A549 (cell line): ENCODE measurements at regions not wholly inside any gene's neighbourhood (a gene's known extent, or its start where the extent isn't known, plus 50 kb on each side); places are given as distances from the start of the nearest gene placed in this dataset.

ENCODE experiments used
- CTCF ChIP-seq: fragments of >200 bp; sonication (Bioruptor Twin); formaldehyde crosslinking; IDR thresholded peaks from 3 replicates; pipeline ENCODE4 v1.5.1; 2016
- ESRRA ChIP-seq: fragments of 150-350 bp; IDR thresholded peaks from 2 replicates; pipeline ENCODE4 v1.6.1; 2014; ENCODE audit warnings: mild to moderate bottlenecking, low read length, borderline replicate concordance
- HOXA7 ChIP-seq: fragments of 250-450 bp; sonication (Bioruptor Pico); IDR thresholded peaks from 2 replicates; pipeline ENCODE4 v1.5.0; 2020; ENCODE audit warnings: mild to moderate bottlenecking, moderate library complexity
- JUN ChIP-seq, 2 experiments: fragments of >200 bp; sonication (Bioruptor Twin); formaldehyde crosslinking; IDR thresholded peaks; 2 replicates in 1 of 2; 3 replicates in 1 of 2; pipeline ENCODE4 v1.6.1; 2016 to 2017
- JUNB ChIP-seq: fragments of >200 bp; sonication (Bioruptor Twin); formaldehyde crosslinking; IDR thresholded peaks from 2 replicates; pipeline ENCODE4 v1.6.1; 2016
- NR3C1 ChIP-seq: fragments of >200 bp; sonication (Bioruptor Twin); formaldehyde crosslinking; IDR thresholded peaks from 3 replicates; pipeline ENCODE4 v1.6.1; 2017
- PBX3 ChIP-seq: IDR thresholded peaks from 2 replicates; pipeline ENCODE4 v1.6.1; 2012
- POLR2A ChIP-seq: IDR thresholded peaks from 2 replicates; pipeline ENCODE4 v1.6.1; 2012; ENCODE audit warnings: mild to moderate bottlenecking, low read length
- POLR2AphosphoS2 ChIP-seq: conservative IDR thresholded peaks from 2 replicates; pipeline ENCODE4 v1.6.1; 2012; ENCODE audit warnings: low read length, improper control_type of control experiment, inconsistent platforms
- RNF2 ChIP-seq: fragments of 200-600 bp; sonication (generic); IDR thresholded peaks from 2 replicates; pipeline ENCODE4 v1.6.1; 2016; ENCODE audit warnings: low read depth, mild to moderate bottlenecking, antibody characterized with exemption, moderate library complexity, borderline replicate concordance
- SMC3 ChIP-seq: fragments of >200 bp; sonication (Bioruptor Twin); formaldehyde crosslinking; IDR thresholded peaks from 3 replicates; pipeline ENCODE4 v1.6.1; 2018; ENCODE audit warnings: inconsistent platforms

GRCh38 chr4:143091862-143092261, 92.9 kb upstream of the USP38 start:
- TF ChIP-seq ESRRA: no peak
- no peak for TF ChIP-seq CTCF
- TF ChIP-seq SMC3: no peak
- no peak for TF ChIP-seq POLR2AphosphoS2
- no peak for TF ChIP-seq JUN (IDR thresholded peaks at IDR 0.05)
- TF ChIP-seq HOXA7 (CRISPR knock-in tag): no peak
- TF ChIP-seq PBX3: no peak
- no peak for TF ChIP-seq RNF2
- TF ChIP-seq NR3C1: no peak
- TF ChIP-seq JUNB: no peak
- TF ChIP-seq POLR2A: no peak
